Activated CD4-positive, alpha-beta T cell treated with anti-CD3 and anti-CD28 coated beads for 36 hours (primary cell): ENCODE measurements at regions not wholly inside any gene's neighbourhood (a gene's known extent, or its start where the extent isn't known, plus 50 kb on each side); places are given as distances from the start of the nearest gene placed in this dataset.

Source experiments
- ATAC-seq: fragments of 200-7000 bp; cut with Tn5 transposase; one replicate; pipeline ENCODE4 v1.10.0; 2021; ENCODE audit warnings: mild to moderate bottlenecking, moderate library complexity
- CTCF ChIA-PET: fragments of 350-600 bp; sonication (Branson Sonifier 250); formaldehyde crosslinking; loops from one replicate; lab custom pipeline; 2021; ENCODE audit warnings: antibody characterized with exemption; lab: Charles Lee
- POLR2A ChIA-PET: fragments of 350-600 bp; sonication (Branson Sonifier 250); formaldehyde crosslinking; loops from one replicate; lab custom pipeline; 2021; ENCODE audit warnings: antibody characterized with exemption, inconsistent platforms; lab: Charles Lee
- DNase-seq: peaks from one replicate; pipeline ENCODE4 v3.0.0-alpha.2; 2020
- H3K27ac Mint-ChIP-seq: one replicate; pipeline ENCODE4 v1.8.0; 2021; ENCODE audit warnings: mixed read lengths
- H3K27me3 Mint-ChIP-seq: one replicate; pipeline ENCODE4 v1.8.0; 2021; ENCODE audit warnings: mixed read lengths
- H3K36me3 Mint-ChIP-seq: one replicate; pipeline ENCODE4 v1.8.0; 2021; ENCODE audit warnings: low read depth, mixed read lengths
- H3K4me1 Mint-ChIP-seq: one replicate; pipeline ENCODE4 v1.8.0; 2021; ENCODE audit warnings: mixed read lengths
- H3K4me3 Mint-ChIP-seq: one replicate; pipeline ENCODE4 v1.8.0; 2021; ENCODE audit warnings: mild to moderate bottlenecking, moderate library complexity, mixed read lengths
- H3K9me3 Mint-ChIP-seq: one replicate; pipeline ENCODE4 v1.8.0; 2021; ENCODE audit warnings: low read depth, mixed read lengths
- intact Hi-C, 2 experiments: fragments of 100-400 bp; cut with DNase I in 1 of 2; cut with micrococcal nuclease in 1 of 2; formaldehyde crosslinking; loops; one replicate each; pipeline versions ENCODE4 v1.14.2 to v1.15.1; 2022 to 2024; cut with DNase I, micrococcal nuclease

- peaks cover 18% of the 10 kb centered on the region for H3K4me1 Mint-ChIP-seq
- no peak overlapping the region for H3K27ac Mint-ChIP-seq
- no peak overlapping the region for H3K4me3 Mint-ChIP-seq
- DNase-seq (peak; percentile 46), ATAC-seq (peak; percentile 71)
- peaks cover 2% of the 10 kb centered on the region for H3K27me3 Mint-ChIP-seq
- ChIA-PET CTCF (interaction anchor here (0.5 to 4.8 kb wide), 50 partner anchors 9 to 393 kb away, joined by 3 to 197 read pairs (median 4); partner anchors contain the start of gene MUCL1), POLR2A (interaction anchor here (0.6 to 1.0 kb wide), 2 partner anchors 127 to 323 kb away, joined by 4 to 6 read pairs; no protein-coding TSS in a partner anchor)
- no peaks in the 10 kb centered on the region for H3K36me3 Mint-ChIP-seq
- intact Hi-C loops = loop anchor here (1.0 to 2.0 kb wide), 7 partner anchors 47 to 393 kb away; partner anchors contain the start of gene MUCL1 (in 2 of the 2)
- H3K9me3 Mint-ChIP-seq = no peaks in the 10 kb centered on the region
Measured at GRCh38 chr12:54749191-54749818, 101.1 kb upstream of the DCD start.

- peaks cover 2% of the 10 kb centered on the region for H3K9me3 Mint-ChIP-seq
- ChIA-PET CTCF (interaction anchor here (0.7 to 3.9 kb wide), 8 partner anchors 10 to 328 kb away, joined by 3 to 32 read pairs (median 4); no protein-coding TSS in a partner anchor), POLR2A (no interaction called here)
Measured at GRCh38 chr12:54744590-54744989, 96.4 kb upstream of the DCD start.

GRCh38 chr12:54740882-54741281 lies 92.7 kb upstream of the DCD start:
- DNase-seq (no peak), ATAC-seq (no peak)
- Mint-ChIP-seq H3K4me3 (no peak overlapping the region), H3K4me1 (peaks cover 28% of the 10 kb centered on the region), H3K27ac (no peak overlapping the region), H3K9me3 (peaks cover 6% of the 10 kb centered on the region), H3K36me3 (no peaks in the 10 kb centered on the region), H3K27me3 (no peaks in the 10 kb centered on the region)
- POLR2A ChIA-PET = interaction anchor here (0.7 kb wide), 1 partner anchor 333 kb away, joined by 5 read pairs; no protein-coding TSS in a partner anchor
- intact Hi-C loops = no loop called here
- CTCF ChIA-PET = interaction anchor here (0.8 to 1.5 kb wide), 3 partner anchors 9 to 216 kb away, joined by 4 read pairs; no protein-coding TSS in a partner anchor

More at GRCh38 chr12:54744590-54744989, 96.4 kb upstream of the DCD start:
- Mint-ChIP-seq H3K4me1 (peaks cover 28% of the 10 kb centered on the region), H3K4me3 (no peak overlapping the region), H3K27ac (no peak overlapping the region), H3K27me3 (peaks cover 2% of the 10 kb centered on the region), H3K36me3 (no peaks in the 10 kb centered on the region)
- DNase-seq = no peak
- intact Hi-C loops = no loop called here
- no peak for ATAC-seq

GRCh38 chr12:54736549-54736948 lies 88.4 kb upstream of the DCD start:
- Mint-ChIP-seq H3K4me3 (no peak overlapping the region), H3K9me3 (peaks cover 3% of the 10 kb centered on the region), H3K4me1 (peaks cover 21% of the 10 kb centered on the region), H3K27me3 (no peaks in the 10 kb centered on the region), H3K36me3 (no peaks in the 10 kb centered on the region), H3K27ac (no peak overlapping the region)
- ChIA-PET POLR2A (no interaction called here), CTCF (interaction anchor here (1.0 to 1.4 kb wide), 3 partner anchors 14 to 257 kb away, joined by 3 read pairs; no protein-coding TSS in a partner anchor)
- intact Hi-C loops = no loop called here
- DNase-seq (no peak), ATAC-seq (no peak)

- intact Hi-C loops = no loop called here
- DNase-seq (no peak), ATAC-seq (no peak)
- no peak overlapping the region for H3K27ac Mint-ChIP-seq
- POLR2A ChIA-PET = no interaction called here
- no peak overlapping the region for H3K4me3 Mint-ChIP-seq
- H3K27me3 Mint-ChIP-seq = no peaks in the 10 kb centered on the region
- no peaks in the 10 kb centered on the region for H3K36me3 Mint-ChIP-seq
- H3K4me1 Mint-ChIP-seq = peaks cover 8% of the 10 kb centered on the region
- CTCF ChIA-PET = interaction anchor here (0.7 to 2.5 kb wide), 4 partner anchors 10 to 338 kb away, joined by 4 to 9 read pairs (median 6); no protein-coding TSS in a partner anchor
- H3K9me3 Mint-ChIP-seq = peaks cover 3% of the 10 kb centered on the region
Measured at GRCh38 chr12:54734196-54734950, 86.2 kb upstream of the DCD start.

- Mint-ChIP-seq H3K27me3 (peaks cover 3% of the 10 kb centered on the region), H3K36me3 (no peaks in the 10 kb centered on the region), H3K27ac (no peak overlapping the region), H3K9me3 (no peaks in the 10 kb centered on the region), H3K4me3 (no peak overlapping the region), H3K4me1 (no peaks in the 10 kb centered on the region)
- no peak for DNase-seq
- intact Hi-C loops = no loop called here
- POLR2A ChIA-PET = no interaction called here
- CTCF ChIA-PET = interaction anchor here (0.7 to 2.2 kb wide), 11 partner anchors 19 to 349 kb away, joined by 3 to 23 read pairs (median 4); no protein-coding TSS in a partner anchor
- no peak for ATAC-seq
Measured at GRCh38 chr12:54725233-54725843, 77.2 kb upstream of the DCD start.

- H3K27ac Mint-ChIP-seq = no peak overlapping the region
- DNase-seq (peak; percentile 30), ATAC-seq (peak; percentile 51)
- H3K36me3 Mint-ChIP-seq = no peaks in the 10 kb centered on the region
- H3K4me1 Mint-ChIP-seq = no peaks in the 10 kb centered on the region
- no peaks in the 10 kb centered on the region for H3K9me3 Mint-ChIP-seq
- POLR2A ChIA-PET = interaction anchor here (0.5 kb wide), 1 partner anchor 312 kb away, joined by 5 read pairs; no protein-coding TSS in a partner anchor
- intact Hi-C loops = loop anchor here in 1 of 2 experiments (1.0 kb wide), 1 partner anchor 350 kb away; no protein-coding TSS in a partner anchor
- CTCF ChIA-PET = interaction anchor here (0.6 to 2.2 kb wide), 15 partner anchors 13 to 354 kb away, joined by 3 to 23 read pairs (median 4); no protein-coding TSS in a partner anchor
- peaks cover 3% of the 10 kb centered on the region for H3K27me3 Mint-ChIP-seq
- no peak overlapping the region for H3K4me3 Mint-ChIP-seq
Measured at GRCh38 chr12:54723379-54724256, 75.5 kb upstream of the DCD start.

- Mint-ChIP-seq H3K36me3 (no peaks in the 10 kb centered on the region), H3K4me1 (no peaks in the 10 kb centered on the region), H3K27me3 (peaks cover 5% of the 10 kb centered on the region), H3K9me3 (no peaks in the 10 kb centered on the region), H3K27ac (no peak overlapping the region), H3K4me3 (no peak overlapping the region)
- intact Hi-C loops = no loop called here
- ChIA-PET POLR2A (no interaction called here), CTCF (interaction anchor here (1.0 to 2.7 kb wide), 5 partner anchors 8 to 351 kb away, joined by 3 to 12 read pairs (median 6); no protein-coding TSS in a partner anchor)
- DNase-seq = no peak
- ATAC-seq = no peak
Measured at GRCh38 chr12:54721312-54721711, 73.1 kb upstream of the DCD start.

GRCh38 chr12:54719691-54720090 lies 71.5 kb upstream of the DCD start:
- ATAC-seq (peak; percentile 42), DNase-seq (no peak)
- POLR2A ChIA-PET = no interaction called here
- peaks cover 5% of the 10 kb centered on the region for H3K27me3 Mint-ChIP-seq
- H3K9me3 Mint-ChIP-seq = no peaks in the 10 kb centered on the region
- no peaks in the 10 kb centered on the region for H3K36me3 Mint-ChIP-seq
- intact Hi-C loops = no loop called here
- H3K4me3 Mint-ChIP-seq = no peak overlapping the region
- no peaks in the 10 kb centered on the region for H3K4me1 Mint-ChIP-seq
- CTCF ChIA-PET = interaction anchor here (0.8 to 1.0 kb wide), 2 partner anchors 11 to 15 kb away, joined by 3 read pairs; no protein-coding TSS in a partner anchor
- H3K27ac Mint-ChIP-seq = no peak overlapping the region

GRCh38 chr12:54716261-54716660 lies 68.1 kb upstream of the DCD start:
- CTCF ChIA-PET = no interaction called here
- Mint-ChIP-seq H3K4me1 (no peaks in the 10 kb centered on the region), H3K9me3 (no peaks in the 10 kb centered on the region), H3K27me3 (peaks cover 11% of the 10 kb centered on the region), H3K27ac (no peak overlapping the region), H3K4me3 (no peak overlapping the region), H3K36me3 (no peaks in the 10 kb centered on the region)
- DNase-seq (no peak), ATAC-seq (peak; percentile 12)
- intact Hi-C loops = no loop called here
- POLR2A ChIA-PET = no interaction called here
